Spleen (tissue), 7 donors: ENCODE measurements at regions not wholly inside any gene's neighbourhood (a gene's known extent, or its start where the extent isn't known, plus 50 kb on each side); places are given as distances from the start of the nearest gene placed in this dataset.

Experiments used
- POLR2A ChIP-seq, 3 donors: fragments of 450-650 bp; IDR thresholded peaks; one replicate each; pipeline ENCODE4 v1.5.1; 2017; ENCODE audit warnings: antibody characterized with exemption in 3 of 3, mild to moderate bottlenecking in 1 of 3
- POLR2AphosphoS5 ChIP-seq, 3 donors: sonication (generic); formaldehyde crosslinking; IDR thresholded peaks; one replicate each; pipeline ENCODE4 v1.5.1; 2017; ENCODE audit warnings: antibody characterized with exemption in 3 of 3
- TF ChIP-seq, protein P1 (sequence below), 11 experiments: fragments of 200-600 bp in 7 of 11; fragments of 450-650 bp in 4 of 11; sonication (generic) in 4 of 11; IDR thresholded peaks in 8 of 11; conservative IDR thresholded peaks in 3 of 11; 1 replicate in 7 of 11; 2 replicates in 4 of 11; pipeline versions ENCODE4 v1.4.0 to v1.8.0; 2016 to 2021; ENCODE audit warnings: antibody characterized with exemption in 11 of 11, inconsistent platforms in 4 of 11, mild to moderate bottlenecking in 1 of 11
- donor health status: DM: no; HTN: no; CAD: no; lungs with moderate emphysema.
- donor health status: DM: no; HTN: no; CAD: no.
- donor health status: DM: no; HTN: no; CAD: no.

DNA sequence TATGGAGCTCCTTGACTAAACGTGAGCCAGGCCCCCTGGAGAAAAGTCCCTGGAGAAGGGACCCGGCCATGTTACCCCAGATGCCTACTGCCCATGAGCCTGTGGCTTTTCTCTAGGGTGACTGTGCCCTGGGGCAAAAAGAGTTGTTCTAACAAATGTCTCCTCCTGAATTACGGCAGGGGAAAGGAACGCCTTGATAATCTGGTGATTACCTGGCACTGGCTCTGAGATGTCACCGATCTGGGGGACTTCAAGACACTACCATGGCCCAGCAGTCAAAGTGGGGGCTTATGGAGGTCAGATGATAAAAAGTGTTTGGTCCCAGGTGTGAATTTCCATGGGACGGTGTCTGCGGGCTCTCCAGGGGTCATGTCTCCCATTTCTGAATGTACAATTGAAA lies 140.7 kb downstream of the KLF13 start:
- TF ChIP-seq, protein P1, sequence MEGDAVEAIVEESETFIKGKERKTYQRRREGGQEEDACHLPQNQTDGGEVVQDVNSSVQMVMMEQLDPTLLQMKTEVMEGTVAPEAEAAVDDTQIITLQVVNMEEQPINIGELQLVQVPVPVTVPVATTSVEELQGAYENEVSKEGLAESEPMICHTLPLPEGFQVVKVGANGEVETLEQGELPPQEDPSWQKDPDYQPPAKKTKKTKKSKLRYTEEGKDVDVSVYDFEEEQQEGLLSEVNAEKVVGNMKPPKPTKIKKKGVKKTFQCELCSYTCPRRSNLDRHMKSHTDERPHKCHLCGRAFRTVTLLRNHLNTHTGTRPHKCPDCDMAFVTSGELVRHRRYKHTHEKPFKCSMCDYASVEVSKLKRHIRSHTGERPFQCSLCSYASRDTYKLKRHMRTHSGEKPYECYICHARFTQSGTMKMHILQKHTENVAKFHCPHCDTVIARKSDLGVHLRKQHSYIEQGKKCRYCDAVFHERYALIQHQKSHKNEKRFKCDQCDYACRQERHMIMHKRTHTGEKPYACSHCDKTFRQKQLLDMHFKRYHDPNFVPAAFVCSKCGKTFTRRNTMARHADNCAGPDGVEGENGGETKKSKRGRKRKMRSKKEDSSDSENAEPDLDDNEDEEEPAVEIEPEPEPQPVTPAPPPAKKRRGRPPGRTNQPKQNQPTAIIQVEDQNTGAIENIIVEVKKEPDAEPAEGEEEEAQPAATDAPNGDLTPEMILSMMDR (IDR thresholded peaks at IDR 0.05 in 8 of 11, conservative IDR thresholded peaks at IDR 0.05 in 3 of 11), result no peak
- TF ChIP-seq POLR2AphosphoS5 (IDR thresholded peaks at IDR 0.05) (no peak), POLR2A (IDR thresholded peaks at IDR 0.05) (no peak)
